KG1 (cell line): ENCODE measurements at regions not wholly inside any gene's neighbourhood (a gene's known extent, or its start where the extent isn't known, plus 50 kb on each side); places are given as distances from the start of the nearest gene placed in this dataset.
"Not testable (repeated sequence)": the region's sequence is repeated elsewhere in the genome, so short reads cannot be mapped to it uniquely, and the experiment has no call there.

Experiments used
- DNase-seq: peaks from one replicate; lab custom pipeline; 2025; lab: John Stamatoyannopoulos, UW

GRCh38 chr3:69484507-69485393 lies 98.9 kb upstream of the FRMD4B start:
- DNase-seq, result no peak

DNA sequence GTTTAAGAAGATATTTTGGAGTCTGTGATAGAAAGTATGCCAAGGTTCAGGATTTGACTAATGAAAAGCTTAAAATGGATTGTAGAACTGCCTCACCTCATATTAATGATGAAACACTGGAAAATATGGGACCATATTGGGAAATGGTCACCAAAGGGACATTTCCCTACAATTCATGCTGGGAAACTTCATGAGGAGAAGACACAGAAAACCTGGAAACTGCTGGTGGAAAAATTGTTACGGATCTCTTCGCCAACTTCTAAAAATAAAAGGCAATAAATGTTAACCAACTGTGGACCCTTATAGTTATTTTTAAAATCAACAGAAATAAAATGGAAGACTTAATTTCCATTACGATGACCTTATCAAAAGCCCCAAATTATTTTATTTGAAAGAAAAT lies 97.6 kb upstream of the FRMD4B start:
- no peak for DNase-seq

- DNase-seq, result not testable (repeated sequence)
These were observed 95.1 kb upstream of the FRMD4B start for GRCh38 chr3:69480986-69481385.

DNA sequence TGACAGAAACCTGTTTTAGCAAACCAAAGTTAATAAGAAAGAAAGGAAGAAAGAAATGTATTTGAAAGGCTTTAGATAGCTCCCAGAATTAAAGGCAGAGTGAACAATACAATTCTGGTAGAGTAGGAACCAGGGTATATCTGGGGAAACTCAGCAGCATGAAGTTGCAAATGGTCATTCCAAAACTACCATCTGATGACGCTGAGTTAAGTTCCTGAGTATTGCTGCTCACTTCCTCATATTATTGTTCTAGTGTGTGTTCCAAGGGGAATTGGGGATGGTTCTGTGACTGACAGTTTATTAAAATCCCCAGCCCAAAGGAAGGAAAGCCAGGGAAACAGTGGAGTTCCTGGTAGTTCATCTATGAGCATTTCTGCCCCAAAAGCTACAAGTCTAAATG lies 88.3 kb upstream of the FRMD4B start:
- no peak for DNase-seq

- no peak for DNase-seq
These were observed 86.2 kb upstream of the FRMD4B start for GRCh38 chr3:69472093-69472492.

DNA sequence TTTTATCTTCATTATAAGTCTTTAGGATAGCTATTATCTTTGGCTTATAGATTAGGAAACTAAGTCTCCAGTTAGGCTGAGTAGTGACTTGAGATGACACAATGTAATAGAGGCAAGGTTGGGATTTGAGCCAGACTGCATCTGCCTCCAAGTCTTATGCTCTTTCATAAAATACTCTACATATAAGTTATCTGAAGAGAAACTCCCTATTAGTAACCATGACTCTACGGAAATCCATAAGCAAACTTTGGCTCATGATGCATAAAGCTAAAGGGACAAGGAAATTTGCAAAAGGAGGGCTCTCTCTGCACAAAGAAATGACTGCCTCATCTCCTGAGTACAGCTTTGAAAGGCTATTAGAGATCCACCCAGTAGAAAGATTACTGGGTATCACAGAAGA lies 77.6 kb upstream of the FRMD4B start:
- DNase-seq, result no peak

- DNase-seq, result no peak
These were observed 76.9 kb upstream of the FRMD4B start for GRCh38 chr3:69462826-69463100.

- DNase-seq, result no peak
These were observed 76.3 kb upstream of the FRMD4B start for GRCh38 chr3:69462022-69462825.

GRCh38 chr3:69460034-69460433 lies 74.1 kb upstream of the FRMD4B start:
- DNase-seq, result no peak

GRCh38 chr3:69458803-69459365 lies 73.0 kb upstream of the FRMD4B start:
- DNase-seq, result no peak

GRCh38 chr3:69456631-69457030 lies 70.7 kb upstream of the FRMD4B start:
- DNase-seq, result no peak

- no peak for DNase-seq
These were observed 68.4 kb upstream of the FRMD4B start for GRCh38 chr3:69454204-69454787.

DNA sequence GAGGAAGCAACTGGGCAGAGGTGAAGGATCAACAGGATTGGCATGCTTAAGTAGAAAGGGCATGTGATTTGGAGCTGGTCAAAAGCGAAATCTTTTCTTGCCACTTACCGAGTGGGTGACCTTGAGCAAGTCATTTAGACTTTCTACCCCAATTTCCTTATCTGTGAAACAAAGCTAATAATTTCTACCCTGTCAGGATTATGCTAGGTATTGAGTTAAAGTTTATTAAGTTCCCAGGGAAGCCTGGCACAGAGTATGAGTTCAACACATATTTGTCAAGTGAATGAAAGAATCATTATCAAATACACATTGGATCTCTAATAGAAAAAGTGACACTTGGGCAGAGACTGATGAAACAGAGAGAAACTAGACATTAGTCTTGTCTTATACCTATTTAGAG lies 66.4 kb upstream of the FRMD4B start:
- DNase-seq, result no peak

- DNase-seq, result no peak
These were observed 65.7 kb upstream of the FRMD4B start for GRCh38 chr3:69451594-69451993.

- DNase-seq, result no peak
These were observed 63.0 kb upstream of the FRMD4B start for GRCh38 chr3:69448877-69449276.

- DNase-seq, result no peak
These were observed 60.6 kb upstream of the FRMD4B start for GRCh38 chr3:69446402-69447072.

- DNase-seq, result no peak
These were observed 59.6 kb upstream of the FRMD4B start for GRCh38 chr3:69445498-69445897.

- DNase-seq, result no peak
These were observed 59.1 kb upstream of the FRMD4B start for GRCh38 chr3:69445024-69445423.

GRCh38 chr3:69443457-69443920 lies 57.6 kb upstream of the FRMD4B start:
- no peak for DNase-seq

- DNase-seq, result no peak
These were observed 57.0 kb upstream of the FRMD4B start for GRCh38 chr3:69442771-69443311.

DNA sequence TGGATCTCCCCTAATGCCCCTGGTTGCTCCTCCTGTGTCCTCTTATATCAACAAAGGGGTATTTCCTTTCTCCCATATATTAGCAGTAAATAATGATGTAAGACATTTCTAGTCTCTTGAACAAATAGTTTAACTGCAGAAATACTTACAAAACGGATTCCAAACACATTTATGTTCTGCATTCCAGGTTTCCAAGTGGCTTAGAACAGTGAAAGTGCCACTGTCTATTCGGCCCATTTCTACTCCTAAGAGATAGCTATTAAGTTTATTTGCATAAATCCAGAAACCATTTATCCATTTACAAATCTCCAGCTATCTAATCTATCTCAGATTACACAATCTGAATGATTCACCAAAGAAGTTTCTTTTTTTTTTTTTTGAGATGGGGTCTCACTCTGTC lies 55.8 kb upstream of the FRMD4B start:
- DNase-seq, result no peak

DNA sequence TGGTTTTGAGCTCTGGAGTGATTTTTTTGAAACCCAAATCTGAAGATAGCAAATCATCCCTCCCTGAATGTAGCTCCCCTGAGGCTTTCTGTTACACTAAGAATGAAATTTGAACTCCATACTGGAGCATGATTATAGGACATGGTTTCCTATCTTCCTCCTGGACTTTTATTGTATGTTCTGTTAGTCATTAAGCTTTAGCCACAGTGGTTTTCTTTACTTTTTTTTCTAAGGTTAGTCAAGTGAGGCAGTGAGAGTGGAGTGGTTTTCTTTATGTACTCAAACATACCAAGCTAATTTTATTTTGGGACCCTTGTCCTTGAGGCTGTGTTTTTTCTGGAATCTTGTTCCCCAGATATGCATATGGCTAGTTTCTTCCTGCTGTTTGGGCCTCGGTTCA lies 55.2 kb upstream of the FRMD4B start:
- no peak for DNase-seq
